T-cell (primary cell): ENCODE measurements at regions not wholly inside any gene's neighbourhood (a gene's known extent, or its start where the extent isn't known, plus 50 kb on each side); places are given as distances from the start of the nearest gene placed in this dataset.

ENCODE experiments used
- ATAC-seq, 4 experiments: fragments of 200-7000 bp in 3 of 4; fragments of 150-1000 bp in 1 of 4; cut with Tn5 transposase; replicated peaks in 1 of 4; 1 replicate in 3 of 4; 2 replicates in 1 of 4; pipeline ENCODE4 v1.10.0; 2021; ENCODE audit warnings: moderate library complexity in 3 of 4, mild to moderate bottlenecking in 2 of 4, moderate number of reproducible peaks in 1 of 4
- CTCF ChIA-PET, 2 donors: fragments of 300-600 bp; sonication (Branson Sonifier 250); formaldehyde crosslinking; loops; one replicate each; lab custom pipeline; 2022; ENCODE audit warnings: antibody characterized with exemption in 2 of 2; lab: Charles Lee
- POLR2A ChIA-PET, 2 donors: fragments of 300-600 bp; sonication (Branson Sonifier 250); formaldehyde crosslinking; loops; one replicate each; lab custom pipeline; 2022; ENCODE audit warnings: antibody characterized with exemption in 2 of 2; lab: Charles Lee
- DNase-seq, 35 experiments: peaks; one replicate each; pipeline versions ENCODE4 v3.0.0 to v3.0.0-alpha.2; 2013 to 2023
- H3K27ac ChIP-seq: one replicate; pipeline ENCODE4 v1.5.1; 2013; ENCODE audit warnings: low read length
- H3K27me3 ChIP-seq, 2 experiments: replicated peaks in 1 of 2; 1 replicate in 1 of 2; 2 replicates in 1 of 2; pipeline versions ENCODE4 v1.6.1 to v1.7.0; 2013; ENCODE audit warnings: low read length in 1 of 2, mixed read lengths in 1 of 2; ENCODE audit not compliant: control insufficient read depth in 2 of 2, insufficient read depth in 2 of 2; ENCODE audit errors: extremely low read depth in 1 of 2
- H3K36me3 ChIP-seq, 2 donors: 1 replicate in 1 of 2; 2 replicates in 1 of 2; pipeline versions ENCODE4 v1.6.1 to v1.7.0; 2013; ENCODE audit warnings: low read length in 1 of 2; ENCODE audit not compliant: control insufficient read depth in 2 of 2, insufficient read depth in 1 of 2; ENCODE audit errors: extremely low read depth in 1 of 2
- H3K4me1 ChIP-seq, 2 experiments: 1 replicate in 1 of 2; 2 replicates in 1 of 2; pipeline versions ENCODE4 v1.6.1 to v1.7.0; 2013; ENCODE audit warnings: low read length in 2 of 2, mixed read lengths in 1 of 2; ENCODE audit not compliant: insufficient read depth in 2 of 2, control insufficient read depth in 1 of 2; ENCODE audit errors: extremely low read depth in 1 of 2
- H3K4me3 ChIP-seq, 2 donors: 1 replicate in 1 of 2; 2 replicates in 1 of 2; pipeline versions ENCODE4 v1.5.1 to v1.7.0; 2013; ENCODE audit warnings: mild to moderate bottlenecking in 2 of 2, low read length in 1 of 2, moderate library complexity in 1 of 2; ENCODE audit not compliant: control insufficient read depth in 1 of 2; ENCODE audit errors: extremely low read depth in 1 of 2
- H3K9me3 ChIP-seq: 2 replicates; pipeline ENCODE4 v1.7.0; 2013
- H3K27ac Mint-ChIP-seq, 2 donors: one replicate each; pipeline ENCODE4 v1.8.0; 2020 to 2021; ENCODE audit warnings: mild to moderate bottlenecking in 2 of 2, mixed read lengths in 2 of 2
- H3K27me3 Mint-ChIP-seq, 2 donors: one replicate each; pipeline ENCODE4 v1.8.0; 2021 to 2022; ENCODE audit warnings: mixed read lengths in 2 of 2
- H3K36me3 Mint-ChIP-seq: one replicate; pipeline ENCODE4 v1.8.0; 2021; ENCODE audit warnings: mixed read lengths
- H3K4me1 Mint-ChIP-seq, 3 donors: one replicate each; pipeline ENCODE4 v1.8.0; 2020 to 2022; ENCODE audit warnings: mixed read lengths in 3 of 3, mild to moderate bottlenecking in 1 of 3
- H3K4me3 Mint-ChIP-seq, 3 donors: one replicate each; pipeline ENCODE4 v1.8.0; 2020 to 2022; ENCODE audit warnings: mild to moderate bottlenecking in 3 of 3, mixed read lengths in 3 of 3, moderate library complexity in 3 of 3
- H3K9me3 Mint-ChIP-seq, 3 donors: one replicate each; pipeline ENCODE4 v1.8.0; 2020 to 2022; ENCODE audit warnings: mixed read lengths in 3 of 3
- WGBS: methylation state at CpG from one replicate; pipeline ENCODE4 v1.1.5; 2013; ENCODE audit warnings: missing lambda C conversion rate; ENCODE audit not compliant: insufficient coverage; 5-methylcytosine and 5-hydroxymethylcytosine counted together

GRCh38 chrX:134721766-134722532 lies 63.7 kb upstream of the PLAC1 start:
- no peak for DNase-seq

GRCh38 chrX:134718966-134719317 lies 60.7 kb upstream of the PLAC1 start:
- no CpG with 5 or more reads among the region's 2 CpGs for WGBS
- DNase-seq (peak in 14 of 35 experiments; percentile 1 to 36 (median 6)), ATAC-seq (peak in 2 of 4 experiments; percentile 36 to 42)
- ChIA-PET CTCF (no interaction called here), POLR2A (no interaction called here)
- Histone ChIP-seq H3K9me3 (no peaks in the 10 kb centered on the region), H3K36me3 (no peaks in the 10 kb centered on the region), H3K27ac (no peak overlapping the region), H3K4me1 (peaks cover 3 to 5% of the 10 kb centered on the region in 2 experiments), H3K27me3 (no peaks in the 10 kb centered on the region), H3K4me3 (no peak overlapping the region)
- Mint-ChIP-seq H3K36me3 (no peaks in the 10 kb centered on the region), H3K27me3 (peaks cover 6 to 19% of the 10 kb centered on the region in 2 donors), H3K4me3 (no peak overlapping the region), H3K27ac (no peak overlapping the region), H3K9me3 (no peaks in the 10 kb centered on the region), H3K4me1 (peaks cover 7 to 8% (median 8%) of the 10 kb centered on the region in 3 donors)

More at GRCh38 chrX:134721766-134722532, 63.7 kb upstream of the PLAC1 start:
- no peak for ATAC-seq
- no peak overlapping the region for H3K4me3 ChIP-seq
- Mint-ChIP-seq H3K4me1 (peaks cover 7 to 8% (median 8%) of the 10 kb centered on the region in 3 donors), H3K27ac (no peak overlapping the region), H3K36me3 (no peaks in the 10 kb centered on the region), H3K9me3 (no peaks in the 10 kb centered on the region), H3K4me3 (no peak overlapping the region), H3K27me3 (peaks cover 0 to 15% of the 10 kb centered on the region in 2 donors)
- H3K4me1 ChIP-seq = peaks cover 3 to 5% of the 10 kb centered on the region in 2 experiments
- no peaks in the 10 kb centered on the region for H3K9me3 ChIP-seq
- H3K36me3 ChIP-seq = no peaks in the 10 kb centered on the region
- no peaks in the 10 kb centered on the region for H3K27me3 ChIP-seq
- no peak overlapping the region for H3K27ac ChIP-seq
- WGBS = no CpG with 5 or more reads among the region's 9 CpGs
- ChIA-PET CTCF (no interaction called here), POLR2A (no interaction called here)

- peaks cover 3 to 5% of the 10 kb centered on the region in 2 experiments for H3K4me1 ChIP-seq
- H3K9me3 ChIP-seq = no peaks in the 10 kb centered on the region
- DNase-seq (no peak), ATAC-seq (no peak)
- peaks cover 6 to 20% of the 10 kb centered on the region in 2 donors for H3K27me3 Mint-ChIP-seq
- H3K4me3 Mint-ChIP-seq = no peak overlapping the region
- CTCF ChIA-PET = no interaction called here
- no CpG with 5 or more reads among the region's 5 CpGs for WGBS
- no peak overlapping the region for H3K4me3 ChIP-seq
- no peaks in the 10 kb centered on the region for H3K27me3 ChIP-seq
- no peaks in the 10 kb centered on the region for H3K9me3 Mint-ChIP-seq
- no peak overlapping the region for H3K27ac Mint-ChIP-seq
- H3K27ac ChIP-seq = no peak overlapping the region
- H3K4me1 Mint-ChIP-seq = peaks cover 7 to 8% (median 8%) of the 10 kb centered on the region in 3 donors
- POLR2A ChIA-PET = no interaction called here
- H3K36me3 Mint-ChIP-seq = no peaks in the 10 kb centered on the region
- H3K36me3 ChIP-seq = no peaks in the 10 kb centered on the region
Observed at GRCh38 chrX:134718105-134718965, 60.1 kb upstream of the PLAC1 start.

GRCh38 chrX:134717698-134718097 lies 59.4 kb upstream of the PLAC1 start:
- no peaks in the 10 kb centered on the region for H3K36me3 ChIP-seq
- Mint-ChIP-seq H3K27me3 (peaks cover 6 to 26% of the 10 kb centered on the region in 2 donors), H3K36me3 (no peaks in the 10 kb centered on the region), H3K27ac (no peak overlapping the region), H3K4me1 (peaks cover 7 to 8% (median 8%) of the 10 kb centered on the region in 3 donors), H3K4me3 (no peak overlapping the region), H3K9me3 (no peaks in the 10 kb centered on the region)
- no CpG with 5 or more reads among the region's 1 CpG for WGBS
- no peaks in the 10 kb centered on the region for H3K9me3 ChIP-seq
- no peak overlapping the region for H3K27ac ChIP-seq
- CTCF ChIA-PET = no interaction called here
- peaks cover 3 to 5% of the 10 kb centered on the region in 2 experiments for H3K4me1 ChIP-seq
- ATAC-seq (no peak), DNase-seq (no peak)
- no peaks in the 10 kb centered on the region for H3K27me3 ChIP-seq
- no peak overlapping the region for H3K4me3 ChIP-seq
- POLR2A ChIA-PET = no interaction called here

- Mint-ChIP-seq H3K9me3 (no peaks in the 10 kb centered on the region), H3K27ac (no peak overlapping the region), H3K4me3 (no peak overlapping the region), H3K27me3 (peaks cover 6 to 28% of the 10 kb centered on the region in 2 donors), H3K4me1 (peaks cover 7 to 8% (median 8%) of the 10 kb centered on the region in 3 donors), H3K36me3 (no peaks in the 10 kb centered on the region)
- H3K4me3 ChIP-seq = no peak overlapping the region
- no peaks in the 10 kb centered on the region for H3K27me3 ChIP-seq
- WGBS = no CpG with 5 or more reads among the region's 5 CpGs
- ChIA-PET POLR2A (interaction anchor here in 1 of 2 donors (0.6 kb wide), 1 partner anchor 67 kb away, joined by 5 read pairs; no protein-coding TSS in a partner anchor), CTCF (no interaction called here)
- no peak for DNase-seq
- no peaks in the 10 kb centered on the region for H3K36me3 ChIP-seq
- peaks cover 3 to 5% of the 10 kb centered on the region in 2 experiments for H3K4me1 ChIP-seq
- no peak for ATAC-seq
- H3K9me3 ChIP-seq = no peaks in the 10 kb centered on the region
- H3K27ac ChIP-seq = no peak overlapping the region
Observed at GRCh38 chrX:134716620-134717012, 58.3 kb upstream of the PLAC1 start.

- Histone ChIP-seq H3K4me3 (no peak overlapping the region), H3K36me3 (no peaks in the 10 kb centered on the region), H3K9me3 (no peaks in the 10 kb centered on the region), H3K4me1 (peaks cover 3 to 5% of the 10 kb centered on the region in 2 experiments), H3K27me3 (no peaks in the 10 kb centered on the region), H3K27ac (no peak overlapping the region)
- POLR2A ChIA-PET = interaction anchor here in 1 of 2 donors (0.6 kb wide), 1 partner anchor 67 kb away, joined by 5 read pairs; no protein-coding TSS in a partner anchor
- 88% methylated on average over 1 of the region's 5 CpGs for WGBS
- H3K4me1 Mint-ChIP-seq = peaks cover 7 to 8% (median 8%) of the 10 kb centered on the region in 3 donors
- no peak for DNase-seq
- H3K4me3 Mint-ChIP-seq = no peak overlapping the region
- peaks cover 6 to 28% of the 10 kb centered on the region in 2 donors for H3K27me3 Mint-ChIP-seq
- no peaks in the 10 kb centered on the region for H3K36me3 Mint-ChIP-seq
- CTCF ChIA-PET = no interaction called here
- no peaks in the 10 kb centered on the region for H3K9me3 Mint-ChIP-seq
- H3K27ac Mint-ChIP-seq = no peak overlapping the region
- ATAC-seq = no peak
Observed at GRCh38 chrX:134715930-134716619, 57.8 kb upstream of the PLAC1 start.
